Duodenal mucosa (tissue), 2 donors: ENCODE measurements at regions not wholly inside any gene's neighbourhood (a gene's known extent, or its start where the extent isn't known, plus 50 kb on each side); places are given as distances from the start of the nearest gene placed in this dataset.
"Not testable (repeated sequence)": the region's sequence is repeated elsewhere in the genome, so short reads cannot be mapped to it uniquely, and the experiment has no call there.

Experiments used
- H3K27ac ChIP-seq: one replicate; pipeline ENCODE4 v1.7.0; 2013; ENCODE audit warnings: low read depth, low read length
- H3K27me3 ChIP-seq, 2 donors: one replicate each; pipeline ENCODE4 v1.7.0; 2013; ENCODE audit warnings: low read length in 2 of 2, control low read depth in 1 of 2; ENCODE audit not compliant: insufficient read depth in 2 of 2, control insufficient read depth in 1 of 2
- H3K36me3 ChIP-seq, 2 donors: one replicate each; pipeline ENCODE4 v1.7.0; 2013; ENCODE audit warnings: low read length in 2 of 2, control low read depth in 1 of 2; ENCODE audit not compliant: insufficient read depth in 2 of 2, control insufficient read depth in 1 of 2
- H3K4me1 ChIP-seq, 2 donors: one replicate each; pipeline ENCODE4 v1.7.0; 2013; ENCODE audit warnings: low read length in 2 of 2, control low read depth in 1 of 2; ENCODE audit not compliant: insufficient read depth in 2 of 2, control insufficient read depth in 1 of 2
- H3K4me3 ChIP-seq, 2 donors: one replicate each; pipeline ENCODE4 v1.7.0; 2013; ENCODE audit warnings: low read length in 2 of 2, low read depth in 1 of 2
- H3K9ac ChIP-seq, 2 donors: one replicate each; pipeline ENCODE4 v1.7.0; 2013; ENCODE audit warnings: low read length in 2 of 2, low read depth in 1 of 2
- H3K9me3 ChIP-seq, 2 donors: one replicate each; pipeline ENCODE4 v1.7.0; 2013; ENCODE audit warnings: low read length in 2 of 2, control low read depth in 1 of 2; ENCODE audit not compliant: control insufficient read depth in 1 of 2

DNA sequence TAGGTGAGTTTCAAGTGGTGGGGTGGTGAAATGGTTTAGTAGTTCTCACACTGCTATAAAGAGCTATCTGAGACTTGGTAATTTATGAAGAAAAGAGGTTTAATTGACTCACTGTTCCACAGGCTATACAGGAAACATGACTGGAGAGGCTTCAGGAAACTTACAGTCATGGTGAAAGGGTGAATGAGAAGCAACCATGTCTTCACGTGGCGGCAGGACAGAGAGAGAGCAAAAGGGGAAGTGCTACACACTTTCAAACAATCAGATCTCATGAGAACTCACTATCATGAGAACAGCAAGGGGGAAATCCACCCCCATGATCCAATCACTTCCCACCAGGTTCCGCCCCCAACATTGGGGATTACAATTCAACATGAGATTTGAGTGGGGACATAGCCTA lies 67.3 kb upstream of the KCNA1 start:
- H3K9ac ChIP-seq, H3K9me3 ChIP-seq, H3K27ac ChIP-seq, H3K4me1 ChIP-seq, H3K36me3 ChIP-seq, H3K4me3 ChIP-seq, H3K27me3 ChIP-seq: not testable (repeated sequence)

DNA sequence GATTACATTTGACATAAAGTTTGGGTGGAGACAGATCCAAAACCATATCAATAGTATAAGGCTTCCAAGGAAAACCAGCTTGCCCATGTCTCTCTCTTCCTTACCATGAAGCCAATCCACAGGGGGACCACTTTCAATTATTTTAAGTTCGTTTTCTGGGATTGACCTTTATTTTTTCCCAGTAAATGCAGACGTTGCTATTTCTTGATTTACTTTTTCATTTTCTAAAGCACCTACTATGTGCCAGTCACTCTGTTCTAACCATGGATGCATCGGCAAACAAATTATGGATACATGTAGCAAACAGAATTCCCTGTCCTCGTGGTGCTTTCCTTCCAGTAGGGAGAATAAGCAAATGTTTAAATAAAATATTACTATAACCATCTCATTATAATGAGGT lies 65.8 kb upstream of the KCNA1 start:
- Histone ChIP-seq H3K27ac (no peak overlapping the region), H3K4me3 (no peak overlapping the region), H3K9ac (no peak overlapping the region), H3K4me1 (no peaks in the 10 kb centered on the region), H3K9me3 (no peaks in the 10 kb centered on the region), H3K27me3 (no peaks in the 10 kb centered on the region), H3K36me3 (no peaks in the 10 kb centered on the region)

DNA sequence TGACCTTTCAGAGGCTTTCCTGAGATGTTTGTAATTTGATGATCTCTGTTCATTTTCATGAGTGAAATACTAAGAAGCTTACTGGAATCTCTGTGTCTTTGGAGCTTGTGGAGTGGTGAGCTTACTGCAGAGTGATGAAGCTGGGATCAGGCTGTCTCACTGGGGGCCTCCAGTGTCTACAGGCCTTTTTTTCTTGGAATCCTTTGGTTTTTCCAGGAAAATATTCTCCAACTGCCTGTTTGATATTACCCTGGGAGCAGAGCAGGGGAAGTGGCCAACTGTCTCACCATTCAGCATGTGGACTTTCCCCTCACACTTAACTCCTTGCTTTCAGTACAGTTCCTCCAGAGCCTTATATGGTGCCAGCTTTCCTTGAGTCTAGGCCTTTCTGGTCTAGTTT lies 62.0 kb upstream of the KCNA1 start:
- no peak overlapping the region for H3K27ac ChIP-seq
- H3K36me3 ChIP-seq: no peaks in the 10 kb centered on the region
- no peak overlapping the region for H3K4me3 ChIP-seq
- no peaks in the 10 kb centered on the region for H3K27me3 ChIP-seq
- H3K4me1 ChIP-seq: no peaks in the 10 kb centered on the region
- H3K9ac ChIP-seq: no peak overlapping the region
- H3K9me3 ChIP-seq: no peaks in the 10 kb centered on the region

DNA sequence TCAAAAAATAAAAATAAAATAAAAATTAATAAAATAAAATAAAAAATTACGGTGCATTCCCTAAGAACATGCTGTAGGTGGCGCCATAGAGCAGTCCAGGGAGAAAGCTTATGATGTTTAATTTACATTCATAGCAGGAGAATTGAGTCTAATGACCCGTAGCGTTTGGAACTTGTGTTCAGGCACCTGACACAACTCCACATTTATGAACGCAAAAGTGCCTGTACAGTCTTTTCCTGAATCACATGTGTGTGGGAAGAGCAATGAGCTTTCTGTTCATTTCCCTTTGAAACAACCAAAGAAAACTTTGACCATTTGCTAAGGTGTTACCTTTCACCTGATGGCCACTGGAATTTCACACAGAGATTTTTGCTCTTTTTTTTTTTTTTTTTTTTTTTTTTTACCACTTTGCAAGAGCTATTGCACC lies 60.6 kb upstream of the KCNA1 start:
- H3K4me1 ChIP-seq: no peaks in the 10 kb centered on the region
- H3K36me3 ChIP-seq: no peaks in the 10 kb centered on the region
- H3K27me3 ChIP-seq: no peaks in the 10 kb centered on the region
- H3K9me3 ChIP-seq: no peaks in the 10 kb centered on the region
- no peak overlapping the region for H3K9ac ChIP-seq
- no peak overlapping the region for H3K4me3 ChIP-seq
- H3K27ac ChIP-seq: no peak overlapping the region

DNA sequence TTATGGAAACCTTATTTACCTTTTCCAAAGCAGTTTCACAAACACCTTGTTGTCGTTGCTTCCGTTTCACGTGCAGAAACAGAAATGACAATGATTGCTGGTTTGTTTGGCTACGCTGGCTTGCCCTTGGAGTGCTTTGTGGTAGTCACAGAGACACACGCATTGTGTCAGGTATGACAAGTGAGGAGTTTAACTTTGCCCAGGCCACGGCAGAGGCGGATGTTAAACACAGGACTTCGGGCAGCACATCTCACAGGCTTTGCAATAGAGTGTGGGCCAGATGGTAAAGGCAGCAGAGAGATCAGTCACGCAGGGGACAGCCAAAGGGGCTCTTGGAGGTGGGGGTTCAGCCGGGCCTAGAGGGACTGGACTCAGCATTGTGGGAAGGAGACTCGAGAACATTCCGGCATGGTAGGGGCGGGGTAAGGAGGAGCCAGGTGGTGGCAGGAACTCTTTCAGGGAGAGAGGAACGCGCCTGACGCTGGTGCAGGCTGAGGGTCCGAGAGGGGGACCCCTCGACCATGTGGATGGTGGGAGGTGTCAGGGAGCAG lies 59.8 kb upstream of the KCNA1 start:
- H3K4me1 ChIP-seq: no peaks in the 10 kb centered on the region
- no peak overlapping the region for H3K9ac ChIP-seq
- H3K27ac ChIP-seq: no peak overlapping the region
- no peak overlapping the region for H3K4me3 ChIP-seq
- H3K36me3 ChIP-seq: no peaks in the 10 kb centered on the region
- H3K9me3 ChIP-seq: no peaks in the 10 kb centered on the region
- no peaks in the 10 kb centered on the region for H3K27me3 ChIP-seq

DNA sequence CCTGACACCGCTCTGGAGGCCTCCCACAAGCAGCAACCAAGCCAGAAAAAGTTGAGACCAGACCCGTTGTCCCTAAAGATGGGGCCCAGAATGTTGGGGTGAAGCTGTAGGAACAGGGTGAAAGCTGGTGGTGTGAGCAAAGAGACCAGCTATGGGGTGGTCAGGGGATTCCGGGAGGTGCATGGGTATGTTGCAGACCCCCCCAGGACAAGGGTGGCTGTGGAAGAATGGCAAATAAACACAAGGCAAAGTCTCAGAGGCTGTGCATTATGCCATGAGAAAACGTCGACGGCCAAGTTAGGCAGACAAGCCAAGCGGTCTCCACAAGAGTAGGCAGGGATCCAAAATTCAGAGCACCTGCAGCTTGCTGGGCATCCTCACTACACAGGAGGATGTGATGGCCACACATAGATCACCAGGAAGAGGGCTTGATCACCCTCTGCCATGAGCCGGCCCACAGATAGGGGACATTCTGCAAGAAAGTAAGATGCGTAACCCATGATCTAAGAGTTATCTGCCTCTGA lies 58.8 kb upstream of the KCNA1 start:
- H3K27ac ChIP-seq: no peak overlapping the region
- H3K9ac ChIP-seq: no peak overlapping the region
- H3K4me1 ChIP-seq: no peaks in the 10 kb centered on the region
- no peaks in the 10 kb centered on the region for H3K9me3 ChIP-seq
- no peaks in the 10 kb centered on the region for H3K36me3 ChIP-seq
- H3K4me3 ChIP-seq: no peak overlapping the region
- H3K27me3 ChIP-seq: no peaks in the 10 kb centered on the region

DNA sequence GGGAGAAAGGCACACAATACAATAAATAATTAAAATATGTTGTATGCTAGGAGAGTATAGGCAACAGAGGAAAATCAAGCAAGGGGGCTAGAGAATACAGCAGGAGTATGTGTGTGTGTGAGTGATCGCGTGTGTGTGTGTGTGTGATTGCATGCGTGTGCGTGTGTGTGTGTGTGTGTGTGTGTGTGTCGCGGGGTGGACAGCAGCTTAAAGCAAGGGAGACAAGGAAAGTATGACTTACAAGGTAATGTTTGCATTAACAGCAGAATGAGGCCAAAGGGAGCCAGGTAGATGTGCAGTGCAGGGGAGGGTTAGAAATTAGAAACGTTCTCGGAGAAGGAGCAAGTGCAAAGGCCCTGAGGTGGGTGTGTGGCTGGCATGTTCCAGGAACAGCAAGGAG lies 57.4 kb upstream of the KCNA1 start:
- Histone ChIP-seq H3K27ac (no peak overlapping the region), H3K9me3 (no peaks in the 10 kb centered on the region), H3K27me3 (peaks cover under 1% of the 10 kb centered on the region in 2 donors), H3K4me3 (no peak overlapping the region), H3K4me1 (no peaks in the 10 kb centered on the region), H3K9ac (no peak overlapping the region), H3K36me3 (no peaks in the 10 kb centered on the region)

DNA sequence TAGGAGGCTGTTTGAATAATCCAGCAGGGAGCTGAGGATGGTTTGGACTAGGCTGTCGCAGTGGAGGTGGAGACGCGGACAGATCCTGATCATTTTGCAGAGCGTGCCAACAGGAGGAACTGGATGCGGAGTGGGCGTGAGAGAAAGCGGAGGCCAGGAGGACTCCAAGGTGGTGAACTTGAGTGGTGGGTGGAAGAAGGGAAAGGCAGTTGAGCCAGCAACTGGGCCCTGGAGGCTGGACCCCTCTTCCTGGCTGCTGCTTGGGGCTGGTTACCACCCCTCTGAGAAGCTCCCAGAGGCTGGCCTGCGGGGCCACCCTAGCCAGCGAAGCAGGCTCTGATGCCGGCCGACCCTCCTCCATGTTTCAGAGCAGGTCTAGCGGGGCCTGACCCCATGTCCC lies 56.8 kb upstream of the KCNA1 start:
- H3K4me3 ChIP-seq: no peak overlapping the region
- no peaks in the 10 kb centered on the region for H3K36me3 ChIP-seq
- no peaks in the 10 kb centered on the region for H3K9me3 ChIP-seq
- peaks cover 4 to 5% of the 10 kb centered on the region in 2 donors for H3K27me3 ChIP-seq
- H3K27ac ChIP-seq: no peak overlapping the region
- no peak overlapping the region for H3K9ac ChIP-seq
- H3K4me1 ChIP-seq: peaks cover 0 to 4% of the 10 kb centered on the region in 2 donors

DNA sequence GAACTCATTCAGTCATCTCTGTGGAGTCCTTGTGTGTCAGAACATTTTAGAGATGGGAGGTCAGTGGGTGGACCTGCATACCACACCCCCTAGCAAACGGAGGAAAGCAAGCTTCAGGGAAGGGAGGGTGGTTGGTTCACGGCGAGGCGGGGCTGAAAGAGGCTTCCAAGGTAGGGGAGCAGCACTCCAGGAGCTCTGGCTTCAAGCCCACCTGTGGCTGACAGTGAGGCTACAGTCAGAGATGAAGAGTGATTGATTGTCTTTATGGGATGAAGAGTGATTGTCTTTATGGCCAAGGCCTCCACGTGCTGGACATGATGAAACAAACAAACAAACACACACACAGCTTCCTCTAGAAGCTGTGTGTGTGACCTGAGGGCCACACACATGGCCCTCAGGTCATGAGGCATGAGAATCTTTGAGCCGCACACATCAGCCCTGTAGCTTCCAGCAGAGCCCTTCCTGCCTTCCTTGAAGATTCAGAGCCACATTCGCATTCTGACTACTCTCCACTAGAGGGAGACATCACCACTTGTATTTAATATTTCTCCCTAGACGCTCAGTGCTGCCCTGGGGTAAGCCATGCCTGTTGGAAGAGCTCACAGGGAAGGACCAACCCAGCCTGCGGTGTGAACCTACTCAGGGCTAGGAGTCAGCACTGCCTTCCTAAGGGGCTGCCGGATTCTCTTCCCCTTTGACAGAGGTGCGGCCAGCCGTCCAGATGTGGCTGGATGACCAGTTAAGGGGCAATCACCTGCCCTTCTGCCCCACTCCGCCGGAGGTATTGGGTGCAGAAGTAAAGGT lies 54.4 kb upstream of the KCNA1 start:
- Histone ChIP-seq H3K9ac (no peak overlapping the region), H3K36me3 (no peaks in the 10 kb centered on the region), H3K4me3 (no peak overlapping the region), H3K9me3 (no peaks in the 10 kb centered on the region), H3K27ac (no peak overlapping the region), H3K4me1 (peaks cover 0 to 10% of the 10 kb centered on the region in 2 donors), H3K27me3 (peaks cover 16 to 28% of the 10 kb centered on the region in 2 donors)

DNA sequence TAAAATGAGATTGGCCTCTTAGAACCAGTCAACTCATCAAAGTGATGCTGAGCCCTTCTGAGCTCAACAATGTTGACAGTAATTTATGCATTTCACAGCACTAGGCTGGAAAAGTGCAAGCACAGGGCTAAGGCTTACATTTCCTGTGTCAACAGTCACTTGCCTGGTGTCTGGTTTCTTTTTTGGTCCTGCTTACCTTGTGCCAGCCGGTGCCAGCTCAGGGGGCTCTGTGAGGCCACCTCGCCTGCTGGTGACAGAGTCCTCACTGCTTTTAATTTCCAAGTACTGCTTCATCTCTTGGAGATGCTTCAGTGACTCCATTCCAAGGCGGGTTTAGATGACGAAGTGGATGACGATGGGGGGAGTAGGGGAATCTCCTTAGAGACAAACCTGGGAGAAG lies 53.1 kb upstream of the KCNA1 start:
- H3K36me3 ChIP-seq: no peaks in the 10 kb centered on the region
- peaks cover 0 to 10% of the 10 kb centered on the region in 2 donors for H3K4me1 ChIP-seq
- peaks cover 16 to 29% of the 10 kb centered on the region in 2 donors for H3K27me3 ChIP-seq
- no peak overlapping the region for H3K4me3 ChIP-seq
- H3K27ac ChIP-seq: no peak overlapping the region
- no peaks in the 10 kb centered on the region for H3K9me3 ChIP-seq
- no peak overlapping the region for H3K9ac ChIP-seq
